HG03095 (cell line): ENCODE measurements at regions not wholly inside any gene's neighbourhood (a gene's known extent, or its start where the extent isn't known, plus 50 kb on each side); places are given as distances from the start of the nearest gene placed in this dataset.
A peak's percentile ranks its signal among the peaks of the same experiment; 100 is the strongest.
"Not testable (repeated sequence)": the region's sequence is repeated elsewhere in the genome, so short reads cannot be mapped to it uniquely, and the experiment has no call there.

Experiments
- ATAC-seq: cut with Tn5 transposase; IDR thresholded peaks from one replicate; pipeline ENCODE4 v1.9.1; 2021; ENCODE audit warnings: moderate library complexity; ENCODE audit not compliant: unreplicated experiment

DNA sequence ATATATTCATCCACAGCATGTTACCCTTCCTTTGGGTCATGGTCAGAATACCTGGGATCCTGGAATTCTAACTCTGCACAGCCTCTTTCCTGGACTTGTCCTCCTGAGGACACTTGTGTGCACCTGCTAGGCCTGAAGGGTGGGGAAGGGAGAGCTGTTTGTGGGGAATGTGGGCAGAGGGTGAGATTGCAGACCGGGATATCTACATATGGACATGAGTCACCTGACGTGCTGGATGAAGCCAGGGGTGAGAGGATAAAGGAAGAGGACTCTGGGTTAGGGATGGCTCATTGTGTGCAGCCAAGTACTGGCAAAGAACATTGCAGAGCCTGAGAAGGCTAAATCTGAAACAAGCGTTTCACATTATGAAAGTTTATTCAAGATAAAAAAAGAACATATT lies 241.4 kb upstream of the RPS23 start:
- ATAC-seq: no peak

- ATAC-seq: no peak
Measured at GRCh38 chr5:82517544-82518075, 239.5 kb upstream of the RPS23 start.

GRCh38 chr5:82513738-82514137 lies 235.6 kb upstream of the RPS23 start:
- no peak for ATAC-seq

DNA sequence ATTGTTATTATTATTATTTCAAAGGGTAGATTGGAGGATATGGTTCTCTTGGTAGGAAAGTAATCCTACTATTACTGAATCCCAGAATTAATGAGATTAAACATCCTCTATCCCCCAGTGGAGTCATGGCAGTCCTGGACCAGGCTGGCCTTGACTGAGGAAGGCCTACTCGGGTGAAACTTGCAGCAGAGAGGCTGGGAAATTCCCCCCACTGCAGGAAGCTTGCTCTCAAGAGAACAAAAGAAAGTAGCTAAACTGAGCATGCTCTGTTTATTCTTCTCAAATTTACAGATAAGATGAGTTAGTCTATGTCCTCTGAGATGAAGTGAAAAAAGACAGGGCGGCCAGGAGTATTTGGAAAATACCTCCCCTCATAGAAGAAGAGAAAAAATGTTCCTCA lies 233.9 kb upstream of the RPS23 start:
- ATAC-seq: peak; percentile 84

DNA sequence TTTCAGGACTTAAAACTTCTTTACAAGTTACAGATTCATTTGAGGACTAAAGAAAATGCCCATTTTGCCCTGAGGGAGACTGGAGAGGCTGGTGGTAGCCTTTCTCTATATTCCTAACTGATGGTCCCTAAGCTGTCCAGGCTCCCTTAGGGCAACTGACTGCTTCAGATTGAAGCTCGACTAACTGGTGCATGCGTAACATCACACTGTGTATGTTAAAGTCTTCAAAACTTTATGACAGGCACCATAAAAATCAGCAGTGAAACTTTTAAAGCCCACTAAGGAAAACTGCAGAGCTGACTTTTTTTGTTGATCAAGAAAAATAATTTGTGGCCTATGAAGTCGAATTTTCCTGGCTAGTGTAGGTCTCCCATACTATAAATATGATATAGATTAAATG lies 233.0 kb upstream of the RPS23 start:
- ATAC-seq: no peak

DNA sequence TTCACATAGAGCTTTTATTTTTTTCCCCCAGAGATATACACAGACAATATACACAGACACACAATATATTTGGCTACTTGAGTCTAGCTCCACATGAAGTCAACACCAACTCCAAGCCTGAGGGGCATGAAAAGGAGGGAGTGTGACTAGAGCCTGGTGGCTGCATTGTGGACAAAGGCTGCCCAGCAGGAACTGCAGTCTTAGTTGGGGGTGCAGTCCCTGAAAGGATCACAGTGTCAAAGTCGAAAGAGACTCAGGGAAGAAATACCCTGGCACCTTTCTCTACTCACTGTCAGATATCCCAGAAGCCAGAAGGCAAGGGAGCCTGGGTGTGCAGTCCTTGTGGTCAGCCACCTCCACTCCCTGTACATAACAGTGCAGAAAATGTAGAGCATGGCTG lies 231.6 kb upstream of the RPS23 start:
- ATAC-seq: no peak

- ATAC-seq: not testable (repeated sequence)
Measured at GRCh38 chr5:82506390-82506789, 228.2 kb upstream of the RPS23 start.

DNA sequence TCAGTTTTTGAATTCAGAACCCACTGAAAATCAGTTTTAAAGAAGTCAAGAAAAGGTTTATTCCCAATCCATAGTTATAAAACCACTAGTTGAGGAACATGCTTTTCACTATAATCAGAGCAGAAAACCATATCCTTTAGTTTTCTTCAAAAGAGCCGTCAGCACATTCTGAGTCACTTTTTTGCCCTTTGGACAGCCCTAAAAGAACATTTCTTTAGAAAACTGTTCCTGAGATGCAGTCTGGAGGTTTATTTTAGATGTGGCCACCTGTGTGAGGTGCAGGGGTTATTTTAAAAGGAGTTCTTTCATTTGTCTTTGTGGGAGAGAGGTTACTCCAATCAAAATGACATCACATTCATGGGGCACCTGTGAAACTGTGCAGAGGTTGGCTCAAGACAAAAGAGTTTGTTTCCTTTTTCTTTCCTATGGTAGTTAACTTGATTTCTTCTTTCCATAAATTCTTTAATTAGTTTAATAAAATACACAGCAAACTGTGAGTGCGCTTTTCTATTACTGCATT lies 221.6 kb upstream of the RPS23 start:
- ATAC-seq: no peak

DNA sequence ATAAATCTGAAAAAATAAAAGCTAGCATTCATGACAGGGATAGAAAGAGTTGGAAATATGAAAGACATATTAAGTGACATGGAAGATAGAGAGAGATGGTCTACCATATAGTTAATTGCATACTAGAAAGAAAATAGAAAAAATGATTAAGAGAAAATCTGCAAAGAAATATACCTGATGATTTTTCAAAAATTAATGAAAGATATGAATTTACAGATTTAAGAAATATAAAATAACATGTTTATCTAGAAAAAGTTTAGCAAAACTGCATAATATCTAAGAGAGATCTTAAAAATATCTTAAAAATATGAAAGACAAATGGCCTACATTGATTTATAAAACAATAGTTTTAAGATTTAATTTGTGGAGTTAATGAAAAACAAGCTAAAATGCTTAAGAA lies 219.1 kb upstream of the RPS23 start:
- ATAC-seq: no peak

GRCh38 chr5:82494942-82495341 lies 216.8 kb upstream of the RPS23 start:
- no peak for ATAC-seq

DNA sequence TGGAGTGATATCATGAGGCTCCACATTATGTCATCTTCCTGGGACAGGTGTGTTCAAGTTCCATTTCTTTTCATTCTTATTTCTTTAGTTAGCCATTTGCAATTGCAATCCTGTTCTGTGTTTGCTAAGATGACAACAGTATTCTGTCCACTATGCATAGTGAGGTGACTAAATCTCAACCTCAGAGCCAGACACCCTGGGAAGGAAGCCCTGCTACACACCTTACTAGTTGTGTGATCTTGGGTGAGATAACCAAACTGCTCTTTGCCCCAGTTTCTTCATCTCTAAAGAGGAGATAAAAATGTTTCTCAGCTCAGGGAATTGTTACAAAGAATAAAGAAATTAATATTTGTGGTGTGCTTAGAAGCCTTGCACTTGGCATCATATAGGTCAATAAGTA lies 215.1 kb upstream of the RPS23 start:
- ATAC-seq: no peak

DNA sequence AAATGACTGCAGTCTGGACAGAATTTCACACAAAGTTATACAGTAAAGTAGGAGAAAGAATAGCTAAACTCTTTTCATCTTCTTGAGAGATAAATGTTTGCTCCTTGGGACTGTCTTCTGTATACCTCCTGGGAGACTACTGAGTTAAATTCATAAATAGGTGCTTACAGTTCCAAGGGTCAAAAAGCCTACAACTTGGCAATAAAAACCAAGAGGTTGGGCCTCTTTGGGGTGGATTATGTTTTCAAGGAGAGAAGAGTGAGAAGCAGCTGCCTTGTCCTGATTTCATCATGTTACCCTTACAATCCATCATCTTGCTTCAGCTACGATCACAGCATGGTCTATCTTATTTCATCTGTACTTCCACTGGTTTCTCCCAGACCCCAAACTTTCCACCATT lies 213.2 kb upstream of the RPS23 start:
- no peak for ATAC-seq

DNA sequence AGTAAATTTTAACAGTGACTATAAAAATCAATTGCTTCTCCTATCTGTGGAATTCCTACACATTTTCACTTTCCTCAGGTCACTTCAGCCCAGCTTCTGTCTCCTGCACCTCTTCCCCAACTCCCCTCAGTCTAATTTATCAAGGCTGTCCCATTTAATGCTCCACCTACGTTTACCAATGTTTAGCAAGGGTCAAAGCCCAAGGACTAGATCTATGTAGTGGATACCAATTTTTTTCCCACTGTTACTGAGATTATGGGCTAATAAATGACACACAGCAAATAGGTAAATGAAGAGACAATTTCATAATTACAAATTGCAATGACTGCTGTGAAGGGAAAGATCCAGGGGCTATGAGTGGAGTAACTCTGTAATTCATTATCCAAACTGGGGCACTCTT lies 211.5 kb upstream of the RPS23 start:
- no peak for ATAC-seq

- ATAC-seq: no peak
Measured at GRCh38 chr5:82487131-82487530, 209.0 kb upstream of the RPS23 start.

DNA sequence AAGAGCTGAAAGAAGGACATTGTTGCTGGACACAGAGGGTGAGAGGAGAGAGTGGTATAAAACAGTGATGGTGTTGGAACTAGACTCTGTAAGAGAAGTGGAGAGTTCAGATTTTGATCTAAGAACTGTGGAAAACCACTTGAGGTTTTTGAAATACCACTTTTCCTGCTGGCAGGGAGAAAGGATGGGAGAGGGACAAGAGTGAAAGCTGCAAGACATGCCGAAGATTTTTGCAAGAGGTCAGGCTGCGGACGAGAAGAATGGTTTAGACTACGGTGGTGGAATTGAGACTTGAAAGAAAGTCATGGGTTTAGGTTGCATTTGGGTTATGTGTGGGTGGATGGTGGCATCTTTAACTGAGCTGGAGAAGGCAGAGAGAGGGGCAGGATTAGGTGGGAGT lies 202.2 kb upstream of the RPS23 start:
- no peak for ATAC-seq

- ATAC-seq: no peak
Measured at GRCh38 chr5:82476155-82476554, 198.0 kb upstream of the RPS23 start.

DNA sequence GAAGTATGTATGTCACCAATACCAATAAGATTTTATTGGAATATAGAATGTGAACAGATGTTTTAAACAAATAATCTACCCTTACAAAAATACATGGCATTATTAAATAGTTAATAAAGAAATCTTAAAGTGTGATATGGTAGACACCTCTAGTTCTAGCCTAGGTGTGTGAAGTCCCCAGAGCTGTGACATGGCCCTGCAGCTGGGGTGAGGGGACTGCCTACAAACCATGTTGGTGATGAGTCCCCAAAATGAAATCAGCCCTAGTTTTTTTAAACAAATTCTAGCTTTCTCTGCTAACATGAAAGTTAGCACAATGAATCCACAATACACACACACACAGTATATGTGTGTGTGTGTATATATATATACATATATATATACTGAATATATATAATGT lies 195.1 kb upstream of the RPS23 start:
- ATAC-seq: no peak

DNA sequence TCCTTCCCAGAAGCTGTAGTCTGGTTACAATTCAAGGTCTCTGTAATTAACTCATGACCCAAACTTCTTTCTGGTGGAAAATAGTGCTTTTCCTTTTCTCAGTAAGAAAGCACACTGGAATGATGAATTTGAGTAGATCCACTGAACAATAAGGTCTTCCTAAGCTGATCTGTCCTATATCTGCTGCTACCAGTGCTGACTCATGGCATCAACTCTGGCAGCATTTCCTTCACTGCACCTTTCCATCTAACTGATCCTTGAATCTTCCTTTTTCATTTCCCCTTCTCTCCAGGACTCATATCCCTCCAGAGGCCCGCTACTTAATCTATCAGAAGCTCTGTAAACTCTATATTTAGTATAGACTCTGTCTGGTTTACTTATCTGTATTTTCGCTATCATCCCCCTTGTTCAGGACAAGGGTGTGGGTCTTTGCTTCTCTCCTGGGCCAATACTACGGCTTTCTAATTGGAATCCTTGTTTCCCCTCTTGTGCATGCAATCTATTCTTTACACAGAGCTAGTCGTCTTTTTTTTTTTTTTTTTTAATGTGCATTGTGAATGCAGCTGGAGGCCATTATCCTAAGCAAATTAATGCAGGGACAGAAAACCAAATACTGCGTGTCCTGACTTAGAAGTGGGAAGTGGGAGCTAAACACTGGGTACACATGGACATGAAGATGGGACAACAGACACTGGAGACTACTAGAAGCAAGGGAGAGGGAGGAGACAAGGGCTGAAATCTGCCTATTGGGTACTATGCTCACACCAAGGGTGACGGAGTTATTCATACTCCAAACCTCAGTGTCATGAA lies 192.2 kb upstream of the RPS23 start:
- no peak for ATAC-seq

DNA sequence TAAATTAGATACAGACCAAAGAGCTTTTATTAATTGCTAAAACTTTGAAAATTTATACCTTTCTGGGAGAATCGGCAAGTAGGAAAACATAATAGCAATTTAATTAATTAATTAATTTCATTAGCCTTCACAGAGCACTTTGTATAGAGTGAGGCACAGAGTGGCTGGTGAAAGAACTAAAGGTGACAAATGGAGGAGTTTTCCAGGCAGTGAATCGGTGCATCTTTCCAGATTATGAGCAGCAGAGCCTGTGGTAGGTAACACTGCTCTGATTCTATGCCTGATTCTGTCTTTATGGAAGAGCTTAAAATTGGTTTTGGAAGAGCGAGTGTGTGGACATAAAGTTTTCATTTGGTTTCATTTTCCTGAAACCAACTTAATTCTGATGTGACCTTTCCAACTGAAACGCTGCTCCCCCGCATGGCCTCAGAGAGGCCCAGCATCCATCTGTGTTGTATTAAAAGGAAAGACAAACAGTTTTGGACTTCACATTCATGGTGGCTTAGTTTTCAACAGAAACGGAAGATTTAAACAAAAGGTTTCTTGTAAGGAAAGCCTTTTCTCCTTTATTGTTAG lies 188.9 kb upstream of the RPS23 start:
- no peak for ATAC-seq

GRCh38 chr5:82465235-82465634 lies 187.1 kb upstream of the RPS23 start:
- no peak for ATAC-seq

GRCh38 chr5:82459626-82460025 lies 181.5 kb upstream of the RPS23 start:
- ATAC-seq: no peak

DNA sequence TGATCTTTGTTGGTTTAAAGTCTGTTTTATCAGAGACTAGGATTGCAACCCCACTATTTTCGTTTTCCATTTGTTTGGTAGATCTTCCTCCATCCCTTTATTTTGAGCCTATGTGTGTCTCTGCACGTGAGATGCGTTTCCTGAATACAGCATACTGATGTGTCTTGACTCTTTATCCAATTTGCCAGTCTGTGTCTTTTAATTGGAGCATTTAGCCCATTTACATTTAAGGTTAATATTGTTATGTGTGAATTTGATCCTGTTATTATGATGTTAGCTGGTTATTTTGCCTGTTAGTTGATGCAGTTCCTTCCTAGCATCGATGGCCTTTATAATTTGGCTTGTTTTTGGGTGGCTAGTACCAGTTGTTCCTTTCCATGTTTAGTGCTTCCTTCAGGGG lies 177.2 kb upstream of the RPS23 start:
- not testable (repeated sequence) for ATAC-seq
